ENCODE measurements at regions not wholly inside any gene's neighbourhood (a gene's known extent, or its start where the extent isn't known, plus 50 kb on each side); places are given as distances from the start of the nearest gene placed in this dataset.

- Histone ChIP-seq H3K4me1 (peaks cover 0 to 40% (median 31%) of the 10 kb centered on the region in 4 donors), H3K27me3 (no peaks in the 10 kb centered on the region), H3K27ac (peak overlapping the region; percentile 35 to 76 (median 74)), H3K4me3 (no peak overlapping the region), H3K9me3 (no peaks in the 10 kb centered on the region), H3K36me3 (no peaks in the 10 kb centered on the region)
- WGBS, 2 donors, result 21 to 74% methylated on average over 4 of the region's 4 CpGs
- TF ChIP-seq EP300 (IDR thresholded peaks at IDR 0.05) (no peak), POLR2AphosphoS5 (IDR thresholded peaks at IDR 0.05) (no peak)
- intact Hi-C loops (cut with DNase I), result no loop called here
- no peak for DNase-seq
Measured at GRCh38 chr2:203649176-203649814, 57.1 kb upstream of the CD28 start.

GRCh38 chr2:203650860-203651613 lies 55.4 kb upstream of the CD28 start:
- H3K27me3 ChIP-seq, result no peaks in the 10 kb centered on the region
- H3K4me1 ChIP-seq, result peaks cover 0 to 40% (median 31%) of the 10 kb centered on the region in 4 donors
- no peaks in the 10 kb centered on the region for H3K36me3 ChIP-seq
- WGBS, 2 donors, result 12 to 50% methylated on average over 4 of the region's 4 CpGs
- H3K9me3 ChIP-seq, result no peaks in the 10 kb centered on the region
- intact Hi-C loops (cut with DNase I), result loop anchor here (1.0 to 10.0 kb wide), 6 partner anchors 69 to 416 kb away; partner anchors contain the start of genes CYP20A1 and RAPH1
- TF ChIP-seq POLR2AphosphoS5 (IDR thresholded peaks at IDR 0.05) (peak in 2 of 4 donors; percentile 12 to 27), EP300 (IDR thresholded peaks at IDR 0.05) (no peak), CTCF (IDR thresholded peaks at IDR 0.05) (peak in 3 of 4 experiments; percentile 22 to 39 (median 37))
- no peak overlapping the region for H3K4me3 ChIP-seq
- H3K27ac ChIP-seq, result peak overlapping the region; percentile 35 to 76 (median 74)
- DNase-seq, result peak; percentile 67

- no peaks in the 10 kb centered on the region for H3K9me3 ChIP-seq
- H3K4me1 ChIP-seq, result peaks cover 0 to 40% (median 31%) of the 10 kb centered on the region in 4 donors
- H3K27me3 ChIP-seq, result no peaks in the 10 kb centered on the region
- intact Hi-C loops (cut with DNase I), result loop anchor here (5.0 to 10.0 kb wide), 5 partner anchors 69 to 417 kb away; partner anchors contain the start of gene CYP20A1
- 9 to 58% methylated on average over 1 of the region's 1 CpG for WGBS, 2 donors
- no peaks in the 10 kb centered on the region for H3K36me3 ChIP-seq
- peak overlapping the region in 1 of 4 donors; percentile 74 for H3K27ac ChIP-seq
- no peak for DNase-seq
- no peak overlapping the region for H3K4me3 ChIP-seq
- no peak for TF ChIP-seq EP300 (IDR thresholded peaks at IDR 0.05)
- no peak for TF ChIP-seq POLR2AphosphoS5 (IDR thresholded peaks at IDR 0.05)
- no peak for TF ChIP-seq CTCF (IDR thresholded peaks at IDR 0.05)
- no peak for TF ChIP-seq POLR2A (IDR thresholded peaks at IDR 0.05)
Measured at GRCh38 chr2:203651621-203652020, 54.8 kb upstream of the CD28 start.

GRCh38 chr2:203654826-203655225 lies 51.6 kb upstream of the CD28 start:
- Histone ChIP-seq H3K27me3 (no peaks in the 10 kb centered on the region), H3K4me1 (peaks cover 0 to 21% (median 13%) of the 10 kb centered on the region in 4 donors), H3K36me3 (no peaks in the 10 kb centered on the region), H3K27ac (no peak overlapping the region), H3K9me3 (no peaks in the 10 kb centered on the region), H3K4me3 (no peak overlapping the region)
- 87% methylated on average over 3 of the region's 3 CpGs for WGBS, 2 donors
- DNase-seq, result no peak
- intact Hi-C loops (cut with DNase I), result loop anchor here (5.0 to 10.0 kb wide), 5 partner anchors 73 to 420 kb away; partner anchors contain the start of gene CYP20A1
- no peak for TF ChIP-seq CTCF (IDR thresholded peaks at IDR 0.05)
- no peak for TF ChIP-seq POLR2AphosphoS5 (IDR thresholded peaks at IDR 0.05)
- TF ChIP-seq EP300 (IDR thresholded peaks at IDR 0.05), result no peak
- no peak for TF ChIP-seq POLR2A (IDR thresholded peaks at IDR 0.05)
